HG03354 (cell line): ENCODE measurements at regions not wholly inside any gene's neighbourhood (a gene's known extent, or its start where the extent isn't known, plus 50 kb on each side); places are given as distances from the start of the nearest gene placed in this dataset.

Source experiments
- ATAC-seq: cut with Tn5 transposase; IDR thresholded peaks from one replicate; pipeline ENCODE4 v1.9.1; 2021; ENCODE audit warnings: mild to moderate bottlenecking; ENCODE audit not compliant: unreplicated experiment, poor library complexity, severe bottlenecking

DNA sequence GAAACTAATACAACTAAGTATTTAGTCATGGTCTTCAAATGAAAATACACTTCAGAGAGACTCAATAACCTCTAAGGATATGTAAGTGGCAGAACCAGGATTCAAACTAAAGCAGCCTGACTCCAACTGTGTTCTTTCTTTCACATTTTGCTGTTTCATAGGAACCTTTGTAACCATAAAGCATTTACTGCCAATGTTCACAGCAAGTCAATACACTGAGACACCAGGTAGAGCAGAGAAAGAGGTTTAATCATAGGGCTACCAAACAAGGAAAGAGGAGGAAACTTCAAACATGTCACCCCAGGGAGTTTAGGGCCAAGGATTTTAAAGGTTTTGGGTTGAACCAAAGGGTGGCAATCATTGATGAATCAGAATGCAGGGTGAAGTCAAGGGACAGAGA, 263.1 kb upstream of the PTGER4 start:
- ATAC-seq, result no peak

DNA sequence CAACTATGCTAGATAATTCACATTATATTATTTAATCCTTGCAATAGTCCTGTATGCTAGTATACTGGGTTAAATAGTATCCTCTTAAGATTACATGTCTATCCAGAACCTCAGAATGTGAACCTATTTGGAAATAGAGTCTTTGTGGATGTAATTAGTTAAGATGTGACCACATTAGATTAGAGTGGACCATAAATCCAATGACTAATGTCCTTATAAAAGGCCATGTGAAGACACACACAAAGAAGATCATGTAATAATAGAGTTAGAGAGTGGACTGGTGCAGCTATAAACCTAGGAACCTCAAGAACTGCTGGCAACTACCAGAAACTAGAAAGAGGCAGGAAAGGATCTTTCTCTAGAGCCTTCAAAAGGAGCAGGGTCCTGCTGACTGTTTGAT, 263.6 kb upstream of the PTGER4 start:
- ATAC-seq, result no peak

DNA sequence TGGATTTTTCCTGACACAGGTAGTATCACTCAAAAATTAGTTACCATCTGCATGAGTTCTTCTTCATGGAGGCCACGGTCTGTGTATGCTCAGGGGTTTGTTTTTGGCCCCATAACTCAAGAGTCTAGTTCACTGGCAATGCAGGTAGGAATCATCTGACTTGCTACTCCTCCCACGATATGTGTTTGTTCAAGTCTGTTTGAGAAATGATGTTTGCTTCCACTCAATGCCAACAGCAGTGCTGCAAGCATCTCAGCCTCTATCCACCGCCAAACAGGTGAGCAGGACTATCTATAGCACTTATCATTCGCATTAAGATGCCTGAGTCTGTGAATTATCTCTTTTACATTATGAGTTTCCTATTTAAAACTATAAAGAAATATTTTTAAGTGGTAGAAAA, 264.8 kb upstream of the PTGER4 start:
- ATAC-seq, result no peak

DNA sequence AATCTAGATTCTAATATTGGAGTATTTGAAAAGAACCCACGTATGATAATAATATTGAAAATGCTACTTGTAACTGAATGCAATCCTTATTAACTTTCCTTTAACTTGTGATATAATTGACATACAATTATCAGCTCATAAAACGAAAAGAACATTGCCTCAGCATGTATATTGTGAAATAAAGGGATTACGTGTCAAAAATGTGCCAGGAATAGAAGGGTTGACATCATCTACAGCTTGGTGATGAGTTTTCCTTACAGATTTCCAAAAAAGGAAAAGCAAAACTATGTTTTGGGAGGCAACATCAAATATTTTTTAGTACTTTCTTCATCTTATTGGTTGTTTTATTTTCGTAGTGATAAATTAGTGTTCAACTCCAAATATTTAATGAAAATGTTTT, 266.0 kb upstream of the PTGER4 start:
- no peak for ATAC-seq

DNA sequence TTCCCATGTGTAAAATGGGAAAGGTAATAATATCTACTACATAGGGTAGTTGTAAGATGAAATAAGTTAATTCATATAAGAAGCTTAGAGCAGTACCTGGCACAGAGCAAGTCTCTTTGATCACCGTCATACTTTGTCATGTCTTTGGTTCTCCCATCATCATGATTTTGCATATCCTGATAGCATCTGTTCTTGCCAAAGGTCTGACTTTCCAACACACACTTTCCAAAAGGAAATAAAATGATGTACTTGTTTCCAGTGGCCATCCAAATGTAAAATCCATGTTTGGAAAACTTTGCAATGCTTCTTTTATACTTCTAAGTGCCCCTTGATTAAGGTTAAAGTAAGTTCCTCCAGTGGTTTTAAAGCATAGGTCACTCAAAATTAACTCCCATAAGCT, 266.9 kb upstream of the PTGER4 start:
- ATAC-seq, result no peak

DNA sequence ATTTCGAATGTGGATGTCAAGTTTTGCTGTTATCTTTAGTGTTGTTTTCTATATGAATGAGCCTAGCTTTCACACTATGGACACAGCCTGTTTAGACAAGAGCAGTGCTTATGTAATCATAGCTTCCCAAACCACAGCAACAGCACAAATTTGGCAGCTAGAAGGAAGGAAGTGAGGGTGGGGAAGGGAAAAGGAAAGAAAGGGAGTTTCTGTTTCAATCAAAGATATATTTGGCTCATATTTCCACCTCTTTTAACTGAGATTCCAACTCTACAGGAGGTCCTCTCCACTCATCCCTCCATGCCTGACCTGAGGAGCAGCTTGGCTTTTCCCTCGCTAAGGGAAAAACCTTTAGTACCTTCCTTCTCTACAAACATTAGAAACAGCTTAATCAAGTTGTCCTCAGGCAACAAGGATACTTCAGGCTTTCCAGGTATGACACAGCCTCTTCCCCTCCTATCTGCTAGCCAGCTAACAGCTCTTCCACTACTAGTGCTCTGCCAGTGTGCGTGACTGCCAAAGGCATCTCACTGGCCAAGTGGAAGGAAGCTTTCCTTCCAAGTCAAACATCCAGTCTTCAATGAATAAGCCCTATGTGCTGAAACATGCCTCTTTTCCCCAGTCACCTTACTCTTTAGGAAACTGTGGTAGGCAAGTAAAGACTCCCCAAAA, 268.6 kb upstream of the PTGER4 start:
- ATAC-seq, result no peak

DNA sequence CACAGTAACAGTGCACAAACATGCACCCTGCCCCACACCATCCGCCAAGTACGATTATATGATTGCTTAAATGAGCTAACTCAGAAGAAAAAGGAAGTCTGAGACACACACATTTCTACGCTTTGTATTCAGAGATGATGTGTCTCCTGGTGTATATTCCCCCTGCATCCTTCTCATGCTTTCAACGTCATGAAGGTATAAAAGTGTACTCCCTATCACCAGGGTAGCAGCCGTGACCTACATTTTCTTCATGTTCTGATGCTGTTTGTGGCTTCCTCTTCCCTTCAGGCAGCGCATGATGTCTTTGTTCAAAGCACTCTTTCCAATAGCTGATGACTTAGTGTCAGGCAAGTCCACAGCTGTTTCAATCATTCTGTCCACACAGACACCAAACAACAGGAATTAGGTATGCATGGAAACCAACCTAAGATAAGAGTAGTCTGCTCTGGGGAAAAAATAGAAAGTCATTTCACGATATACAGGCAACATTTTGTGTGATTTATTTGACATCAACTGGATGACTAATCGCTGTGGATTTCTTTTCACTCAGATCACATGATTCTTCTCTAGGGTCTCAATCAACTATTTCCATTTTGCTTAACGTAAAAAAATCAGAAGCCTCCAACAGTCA, 269.4 kb upstream of the PTGER4 start:
- ATAC-seq, result peak; percentile 35

DNA sequence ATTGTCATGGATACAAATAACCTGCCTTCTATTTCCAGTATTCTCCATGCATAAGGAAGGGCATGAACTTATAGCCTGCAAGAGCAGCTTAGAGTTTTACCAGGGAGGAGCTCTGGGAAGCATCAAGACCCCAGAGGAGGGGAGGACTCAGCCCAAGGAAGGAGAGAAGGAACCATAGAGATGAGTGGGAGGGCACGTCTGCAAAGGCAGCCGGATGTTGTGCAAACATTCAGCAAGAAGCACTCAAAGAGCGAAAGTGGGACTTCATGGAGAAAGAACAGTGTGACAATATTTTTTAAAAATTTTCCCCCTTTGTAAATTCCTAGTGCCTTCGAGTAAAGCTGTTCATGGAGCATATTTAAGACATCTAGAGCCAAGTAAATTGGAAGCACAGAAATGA, 270.1 kb upstream of the PTGER4 start:
- no peak for ATAC-seq

DNA sequence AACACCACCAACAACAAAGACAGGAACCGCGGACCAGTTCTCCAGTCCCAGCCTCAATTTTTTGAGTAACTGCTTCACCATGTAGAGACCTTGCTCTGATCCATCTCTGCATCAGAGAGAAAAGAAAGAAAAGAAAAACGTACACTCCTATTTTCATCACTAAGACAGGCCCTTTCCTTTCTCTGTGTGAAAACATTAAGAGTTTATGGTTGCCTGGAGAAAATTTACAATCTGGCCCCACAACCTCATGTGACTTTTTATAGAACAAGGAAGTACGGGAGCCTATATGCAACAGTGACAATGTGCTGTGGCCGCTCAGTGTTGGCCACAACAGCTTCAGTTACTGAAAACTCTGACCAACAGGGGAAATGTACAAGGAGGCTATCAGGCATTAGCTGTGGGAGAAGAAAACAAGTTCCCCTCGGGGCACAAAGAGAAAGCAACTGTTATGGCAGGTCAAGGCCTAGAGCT, 272.9 kb upstream of the PTGER4 start:
- peak; percentile 46 for ATAC-seq

DNA sequence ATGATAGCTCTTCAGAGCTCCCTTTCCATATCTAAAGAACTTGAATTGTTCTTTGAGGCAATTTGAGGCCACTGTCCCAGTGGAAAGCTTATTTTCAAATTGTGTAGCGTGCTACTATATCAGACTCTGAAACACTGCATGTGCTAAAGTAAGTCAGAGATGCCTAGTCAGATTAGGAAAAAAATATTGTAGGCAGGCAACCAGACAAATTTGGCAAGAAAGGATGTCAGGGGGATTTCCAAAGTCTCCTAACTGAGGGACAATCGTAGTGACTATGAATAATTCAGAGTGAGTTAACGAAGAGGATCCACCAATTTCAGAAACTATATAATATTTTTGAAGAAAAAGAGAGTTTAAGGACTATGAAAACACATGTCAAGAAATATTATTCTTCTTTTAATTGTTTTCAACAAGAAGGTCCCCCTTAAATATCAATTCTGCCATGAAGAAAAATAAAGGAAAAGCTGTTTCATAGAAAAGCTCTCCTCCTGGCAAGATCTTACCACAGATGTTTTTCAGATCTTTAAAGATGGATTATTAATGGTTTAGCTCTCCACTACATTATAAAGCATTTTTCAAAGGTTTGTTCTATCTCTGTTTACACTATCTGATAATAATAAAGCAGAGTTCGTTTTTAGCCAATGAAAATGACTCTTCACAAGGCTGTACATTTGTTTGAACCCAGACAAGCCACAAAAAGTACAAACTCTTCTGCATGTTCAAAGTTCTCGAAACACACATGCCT, 273.5 kb upstream of the PTGER4 start:
- ATAC-seq, result no peak

DNA sequence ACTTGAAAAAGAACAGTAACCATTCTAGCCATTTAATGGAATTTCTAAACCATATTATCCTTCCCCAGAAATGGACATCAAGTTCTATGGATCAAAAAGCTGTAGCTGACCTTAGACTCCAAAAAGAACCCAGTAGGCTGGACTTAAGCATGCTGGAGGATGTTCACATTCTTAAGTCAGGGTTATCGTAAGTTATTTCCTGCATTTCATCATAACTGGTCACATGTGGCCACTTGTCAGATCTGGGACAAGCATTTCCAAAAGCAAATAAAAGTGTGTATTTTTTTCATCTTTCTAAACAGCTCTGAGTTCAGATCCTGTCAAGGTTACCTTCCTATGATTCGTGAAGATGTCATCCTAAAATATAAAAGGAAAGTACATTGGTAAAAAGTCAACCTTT, 274.5 kb upstream of the PTGER4 start:
- ATAC-seq, result no peak

DNA sequence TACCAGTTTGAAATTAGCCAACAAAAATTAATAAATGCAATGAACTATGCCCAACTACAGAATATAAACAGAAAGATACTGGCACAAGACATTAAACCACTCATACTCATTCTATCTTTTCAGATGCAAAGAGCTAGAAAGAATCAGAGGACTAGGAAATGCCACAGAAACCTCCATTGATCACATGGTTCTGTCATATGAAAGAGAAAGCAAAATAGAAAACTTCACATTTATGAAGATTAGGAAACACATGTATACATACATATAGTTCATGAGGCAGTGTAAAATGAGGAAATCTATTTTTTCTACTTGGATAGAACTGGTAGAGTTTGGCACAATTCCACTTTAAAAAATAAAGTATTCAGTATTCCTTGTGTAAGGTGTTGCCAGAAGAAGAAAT, 275.1 kb upstream of the PTGER4 start:
- peak; percentile 74 for ATAC-seq

DNA sequence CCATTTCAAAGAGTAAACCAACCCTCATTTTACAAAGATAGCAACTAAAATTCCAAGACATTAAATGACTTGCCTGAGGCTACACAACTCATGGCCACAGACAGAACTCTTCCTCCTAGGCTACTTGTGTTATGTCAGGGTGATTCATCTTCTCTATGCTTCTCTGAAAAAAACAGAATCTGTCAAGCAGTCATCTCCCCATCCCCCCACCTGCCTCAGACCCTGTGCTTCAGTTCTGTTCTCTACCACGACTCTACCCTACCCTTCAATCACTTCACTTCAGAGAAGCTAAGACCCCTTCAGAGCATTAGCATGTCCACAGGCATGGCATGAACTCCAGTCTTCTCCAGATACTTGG, 277.7 kb upstream of the PTGER4 start:
- ATAC-seq, result no peak

DNA sequence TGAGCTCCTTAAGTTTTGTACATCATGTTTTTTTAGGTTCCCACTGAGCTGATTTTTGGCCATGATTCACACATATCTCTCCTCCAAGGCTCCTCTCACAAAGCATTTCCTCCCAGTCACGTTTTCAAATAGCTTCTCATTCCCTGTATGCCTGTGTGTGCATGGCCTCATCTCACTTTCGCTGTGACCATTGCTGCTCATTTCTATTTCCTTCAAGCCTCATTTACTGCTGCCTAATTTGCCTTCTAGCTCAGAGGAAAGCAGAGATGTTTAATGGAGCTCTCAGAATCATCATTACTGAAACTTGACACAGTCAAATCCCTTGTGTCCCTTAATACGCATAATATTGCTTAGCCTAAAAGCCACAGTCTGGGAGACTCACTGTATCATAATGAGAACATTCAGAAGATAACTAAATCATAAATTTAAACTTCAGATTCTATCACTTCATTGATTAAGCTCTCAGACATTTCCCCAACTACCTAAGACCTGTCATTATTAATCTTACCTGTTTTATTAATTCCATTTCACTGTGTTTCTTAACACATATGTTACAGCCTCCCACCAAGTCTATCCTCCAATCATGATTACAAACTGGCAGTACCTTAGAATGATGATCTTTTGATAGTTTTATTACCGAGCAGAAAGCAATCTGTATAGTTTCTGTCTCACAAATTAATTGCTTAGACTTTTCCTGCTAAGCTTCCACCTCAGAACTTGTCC, 278.3 kb upstream of the PTGER4 start:
- peak; percentile 74 for ATAC-seq

DNA sequence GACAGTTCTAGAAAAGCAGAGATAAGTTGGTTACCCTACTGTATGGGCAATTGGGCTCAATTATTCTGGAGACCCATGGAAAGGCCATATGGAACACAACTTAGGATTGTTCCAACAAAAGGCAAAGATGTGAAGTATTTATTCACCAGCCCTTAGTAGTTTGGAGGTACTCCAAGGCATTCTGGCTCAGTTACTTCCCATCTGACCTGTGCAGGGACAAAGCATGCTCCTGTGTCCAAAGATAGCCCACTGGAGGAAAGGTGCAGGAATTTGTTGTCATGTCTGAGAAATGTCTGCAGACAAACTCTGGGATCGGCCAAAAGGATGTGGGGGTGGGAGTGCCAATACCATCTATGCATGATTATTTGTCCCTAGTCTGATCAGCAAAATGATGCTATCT, 279.5 kb upstream of the PTGER4 start:
- no peak for ATAC-seq

DNA sequence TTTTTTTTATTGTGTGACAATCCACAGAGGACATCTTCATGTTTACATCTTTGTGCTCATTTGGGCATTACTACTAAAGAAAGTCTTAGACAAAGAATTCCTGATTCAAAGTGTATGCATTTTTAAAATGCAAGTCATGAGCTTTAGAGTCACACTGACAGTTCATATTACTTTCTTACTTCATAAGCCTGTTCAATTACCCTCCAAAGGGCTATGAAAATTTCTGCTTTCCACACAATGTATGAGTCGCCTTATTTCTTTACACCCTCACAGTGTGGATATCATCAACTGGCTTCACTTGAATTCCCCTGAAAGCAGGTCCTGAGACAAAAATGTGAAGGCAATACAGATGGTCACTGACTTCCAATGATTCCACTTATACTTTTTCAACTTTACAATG, 280.4 kb upstream of the PTGER4 start:
- no peak for ATAC-seq

DNA sequence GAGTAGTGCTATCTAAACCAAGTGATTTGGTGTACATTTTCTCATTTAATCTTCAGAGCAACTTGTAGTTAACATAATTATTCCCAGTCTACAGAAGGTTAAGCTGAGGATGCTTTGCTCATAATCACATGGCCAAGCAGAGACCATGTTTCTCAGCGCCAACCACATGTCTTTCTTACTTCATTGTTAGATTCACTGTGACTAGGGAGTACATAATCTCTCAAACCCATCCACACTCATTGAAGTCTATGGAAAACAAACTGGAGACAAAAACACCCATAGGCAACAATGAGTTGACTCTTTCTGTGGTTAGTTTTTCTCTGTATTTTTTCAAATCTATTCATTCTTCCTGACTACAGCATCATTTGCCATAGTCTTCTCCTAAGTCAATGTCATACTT, 281.7 kb upstream of the PTGER4 start:
- no peak for ATAC-seq

DNA sequence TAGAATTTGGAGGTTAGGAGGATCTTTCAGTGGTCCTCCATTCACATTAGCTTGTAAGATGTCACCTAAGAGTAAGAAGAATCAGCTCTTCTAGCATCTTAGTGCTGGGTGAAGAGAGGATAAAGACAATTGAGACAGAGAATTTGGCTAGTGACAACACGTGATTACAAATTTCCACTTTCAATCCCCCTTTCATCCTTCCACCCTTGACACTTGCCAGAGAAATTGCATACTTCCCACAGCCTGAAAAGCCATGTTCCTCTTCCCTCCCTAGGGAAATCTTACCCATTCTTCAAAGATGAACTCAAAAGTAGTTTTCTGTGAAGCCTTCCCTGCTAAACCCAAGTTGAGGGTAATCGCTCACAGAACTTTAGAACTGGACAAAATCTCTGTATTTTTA, 282.6 kb upstream of the PTGER4 start:
- no peak for ATAC-seq

DNA sequence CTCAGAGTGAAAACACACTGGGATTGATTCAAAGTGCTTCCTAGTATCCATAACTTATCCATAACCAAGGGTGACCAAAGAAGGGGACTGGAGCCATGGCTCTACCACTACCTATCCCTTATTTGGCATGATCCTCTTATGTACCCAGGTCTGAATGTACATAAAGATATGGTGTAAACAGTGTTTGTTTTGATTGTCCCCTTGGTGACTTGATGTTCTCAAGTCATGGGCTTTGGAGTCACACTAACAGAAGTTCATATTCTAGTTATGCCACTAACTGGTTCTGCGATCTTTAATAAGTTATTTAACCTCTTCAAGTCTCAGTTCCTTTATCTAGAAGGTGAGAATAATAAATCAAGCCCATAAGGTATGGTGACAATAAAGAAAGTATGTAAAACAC, 283.4 kb upstream of the PTGER4 start:
- ATAC-seq, result peak; percentile 52

DNA sequence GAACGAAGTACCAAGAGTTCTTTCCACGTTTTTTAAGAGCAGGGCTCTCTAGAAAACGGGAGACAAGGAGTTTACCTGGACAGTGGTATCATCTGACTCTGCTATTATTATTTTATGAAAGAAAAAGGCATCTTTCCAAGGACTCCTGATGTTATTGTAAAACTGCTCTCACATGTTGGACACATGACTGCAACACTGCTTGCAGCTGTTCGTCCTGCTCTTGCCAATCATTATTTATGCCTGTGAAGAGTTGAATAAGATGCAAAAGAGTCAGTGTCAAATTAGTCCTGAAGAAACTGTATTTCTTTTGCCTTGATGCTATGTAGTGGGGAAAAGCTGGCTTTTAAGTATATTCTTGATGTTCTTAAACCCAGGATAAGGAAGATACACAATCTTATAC, 284.5 kb upstream of the PTGER4 start:
- ATAC-seq, result no peak

DNA sequence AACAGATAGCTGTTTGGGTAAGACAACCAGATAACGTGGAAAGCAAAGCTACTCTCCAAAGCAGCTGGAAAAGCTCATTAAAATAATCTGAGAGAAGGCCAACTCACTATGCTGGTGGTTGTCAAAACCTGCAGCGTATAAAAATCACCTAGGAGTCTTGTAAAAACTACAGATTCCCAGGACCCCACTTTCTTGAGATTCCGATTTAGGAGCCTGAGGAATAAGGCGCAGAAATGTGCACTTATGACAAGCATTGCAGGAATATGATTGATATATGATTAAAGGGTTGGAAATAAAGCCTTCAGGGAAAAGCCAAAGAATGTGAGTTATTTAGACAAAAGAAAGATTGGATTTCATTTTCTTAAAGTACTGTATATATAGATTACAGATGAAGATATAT, 285.0 kb upstream of the PTGER4 start:
- no peak for ATAC-seq
